Stromal cell of bone marrow (primary cell): ENCODE measurements at regions not wholly inside any gene's neighbourhood (a gene's known extent, or its start where the extent isn't known, plus 50 kb on each side); places are given as distances from the start of the nearest gene placed in this dataset.

Experiments used
- DNase-seq: peaks from one replicate; pipeline ENCODE4 v3.0.0-alpha.2; 2012; ENCODE audit warnings: low read depth

DNA sequence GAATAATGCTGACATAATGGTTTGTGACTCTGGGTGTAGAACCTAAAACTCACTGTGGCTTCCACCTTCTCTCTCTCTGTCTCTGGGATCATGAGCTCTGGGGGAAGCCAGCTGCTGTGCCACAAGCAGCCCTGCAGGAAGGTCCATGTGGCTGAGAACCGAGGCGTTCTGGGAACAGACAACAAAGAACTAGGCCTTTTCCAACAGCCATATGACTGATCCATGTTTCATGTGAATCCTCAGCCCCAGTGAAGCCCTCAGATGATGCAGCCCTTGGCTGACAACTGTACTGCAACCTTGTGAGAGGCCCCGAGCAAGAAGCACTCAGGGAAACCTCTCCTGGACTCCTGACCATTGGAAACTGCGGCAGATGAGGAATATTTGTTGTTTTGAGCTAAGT lies 56.6 kb downstream of the HLA-G start:
- DNase-seq = no peak

DNA sequence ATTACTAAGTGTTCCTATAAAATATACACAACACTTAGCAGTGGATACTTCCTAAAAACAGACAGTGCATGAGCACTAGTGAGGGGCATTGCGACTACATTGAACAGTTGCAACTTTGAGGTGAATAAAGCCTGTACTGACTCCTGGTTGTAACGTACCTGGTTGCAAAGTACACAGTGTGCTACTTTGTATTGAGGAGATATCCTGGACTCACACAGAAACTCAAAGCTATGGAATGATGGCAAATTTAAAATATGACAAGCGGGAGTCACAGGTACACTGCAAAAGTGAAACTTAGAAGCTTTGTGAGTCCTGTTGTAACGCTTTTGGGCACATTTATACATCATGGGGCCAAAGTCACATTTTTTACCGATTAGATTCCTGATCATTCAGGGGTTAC lies 55.6 kb upstream of the HLA-A start:
- no peak for DNase-seq

DNA sequence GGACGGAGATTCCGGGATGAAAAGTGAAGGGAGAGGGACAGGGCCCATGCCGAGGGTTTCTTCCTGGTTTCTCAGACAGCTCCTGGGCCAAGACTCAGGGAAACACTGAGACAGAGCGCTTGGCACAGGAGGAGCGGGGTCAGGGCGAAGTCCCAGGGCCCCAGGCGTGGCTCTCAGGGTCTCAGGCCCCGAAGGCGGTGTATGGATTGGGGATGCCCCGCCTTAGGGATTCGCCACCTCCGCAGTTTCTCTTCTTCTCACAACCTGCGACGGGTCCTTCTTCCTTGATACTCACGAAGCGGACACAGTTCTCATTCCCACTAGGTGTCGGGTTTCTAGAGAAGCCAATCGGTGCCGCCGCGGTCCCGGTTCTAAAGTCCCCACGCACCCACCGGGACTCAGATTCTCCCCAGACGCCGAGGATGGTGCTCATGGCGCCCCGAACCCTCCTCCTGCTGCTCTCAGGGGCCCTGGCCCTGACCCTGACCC lies 55.0 kb upstream of the HLA-A start:
- peak; percentile 8 for DNase-seq

- peak; percentile 13 for DNase-seq
These were observed 54.2 kb upstream of the HLA-A start for GRCh38 chr6:29887819-29888776.
